ENCODE measurements at regions not wholly inside any gene's neighbourhood (a gene's known extent, or its start where the extent isn't known, plus 50 kb on each side); places are given as distances from the start of the nearest gene placed in this dataset.

DNA sequence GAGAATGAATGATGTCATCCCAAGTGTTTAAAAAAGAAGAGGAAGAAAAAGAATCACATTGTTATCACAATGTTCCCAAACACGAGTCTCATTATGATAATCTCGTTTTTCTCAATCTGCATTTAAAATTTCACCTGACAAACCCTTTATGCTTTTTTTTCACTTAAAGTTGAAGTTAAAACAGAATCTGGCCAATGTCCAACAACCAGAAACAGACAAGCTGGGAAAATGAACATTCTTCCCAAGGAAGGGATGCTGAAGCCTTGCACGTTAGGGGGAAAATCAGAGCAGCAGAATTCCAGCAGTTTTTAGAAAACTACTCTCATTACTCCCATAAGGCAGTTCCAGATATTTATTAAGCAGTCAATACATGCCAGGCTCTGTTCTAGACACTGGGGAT lies 245.3 kb downstream of the TMEM182 start:
- DNase-seq = no peak
- no peak overlapping the region for H3K4me3 ChIP-seq
- H3K4me1 ChIP-seq = no peaks in the 10 kb centered on the region
- H3K9me3 ChIP-seq = no peaks in the 10 kb centered on the region
- H3K27ac ChIP-seq = no peak overlapping the region
- no peaks in the 10 kb centered on the region for H3K36me3 ChIP-seq
- no peaks in the 10 kb centered on the region for H3K27me3 ChIP-seq
- TF ChIP-seq, protein P1, sequence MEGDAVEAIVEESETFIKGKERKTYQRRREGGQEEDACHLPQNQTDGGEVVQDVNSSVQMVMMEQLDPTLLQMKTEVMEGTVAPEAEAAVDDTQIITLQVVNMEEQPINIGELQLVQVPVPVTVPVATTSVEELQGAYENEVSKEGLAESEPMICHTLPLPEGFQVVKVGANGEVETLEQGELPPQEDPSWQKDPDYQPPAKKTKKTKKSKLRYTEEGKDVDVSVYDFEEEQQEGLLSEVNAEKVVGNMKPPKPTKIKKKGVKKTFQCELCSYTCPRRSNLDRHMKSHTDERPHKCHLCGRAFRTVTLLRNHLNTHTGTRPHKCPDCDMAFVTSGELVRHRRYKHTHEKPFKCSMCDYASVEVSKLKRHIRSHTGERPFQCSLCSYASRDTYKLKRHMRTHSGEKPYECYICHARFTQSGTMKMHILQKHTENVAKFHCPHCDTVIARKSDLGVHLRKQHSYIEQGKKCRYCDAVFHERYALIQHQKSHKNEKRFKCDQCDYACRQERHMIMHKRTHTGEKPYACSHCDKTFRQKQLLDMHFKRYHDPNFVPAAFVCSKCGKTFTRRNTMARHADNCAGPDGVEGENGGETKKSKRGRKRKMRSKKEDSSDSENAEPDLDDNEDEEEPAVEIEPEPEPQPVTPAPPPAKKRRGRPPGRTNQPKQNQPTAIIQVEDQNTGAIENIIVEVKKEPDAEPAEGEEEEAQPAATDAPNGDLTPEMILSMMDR (IDR thresholded peaks at IDR 0.05) = no peak
- TF ChIP-seq POLR2A (IDR thresholded peaks at IDR 0.05) = no peak

DNA sequence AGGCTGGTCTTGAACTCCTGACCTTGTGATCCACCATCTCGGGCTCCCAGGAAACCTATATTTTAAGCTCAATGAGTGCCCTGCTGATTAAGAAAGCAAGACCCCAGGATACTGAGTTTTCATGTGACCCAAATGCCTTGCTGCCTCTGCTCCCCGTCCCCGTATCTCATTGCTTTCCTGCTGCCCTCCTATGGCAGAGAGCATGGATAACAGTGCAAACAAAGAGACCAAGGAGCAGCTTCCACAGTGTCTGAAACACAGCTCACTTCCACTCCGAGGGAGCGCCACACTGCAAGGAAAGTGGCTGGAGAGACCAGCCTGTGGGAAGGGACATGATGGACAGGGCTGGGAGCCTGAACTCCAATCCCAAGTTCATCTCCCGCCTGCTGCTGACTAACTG lies 246.8 kb downstream of the TMEM182 start:
- DNase-seq = no peak
- H3K9me3 ChIP-seq = no peaks in the 10 kb centered on the region
- no peak overlapping the region for H3K27ac ChIP-seq
- H3K4me3 ChIP-seq = no peak overlapping the region
- TF ChIP-seq, protein P1 (IDR thresholded peaks at IDR 0.05) = no peak
- H3K27me3 ChIP-seq = no peaks in the 10 kb centered on the region
- no peaks in the 10 kb centered on the region for H3K36me3 ChIP-seq
- H3K4me1 ChIP-seq = no peaks in the 10 kb centered on the region

DNA sequence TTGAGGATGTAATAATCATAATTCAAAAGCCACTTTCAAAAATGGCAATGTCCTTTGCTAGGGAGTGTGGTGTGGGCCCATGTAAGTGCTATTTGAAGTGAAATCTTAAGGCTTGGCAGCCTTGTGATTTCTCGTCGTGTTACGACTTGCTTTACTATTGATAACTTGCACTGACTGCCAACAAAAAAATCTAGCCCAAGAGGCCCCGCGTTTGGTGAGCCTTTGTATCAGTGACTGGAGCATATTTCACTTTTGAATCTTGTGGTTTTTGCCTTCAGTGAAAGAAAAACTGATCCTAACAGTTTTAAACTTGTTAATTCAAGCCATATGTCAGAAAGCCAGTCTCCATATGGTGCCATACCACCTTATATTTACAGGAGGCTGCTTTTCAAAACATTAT lies 248.0 kb downstream of the TMEM182 start:
- TF ChIP-seq POLR2A (IDR thresholded peaks at IDR 0.05) = no peak
- TF ChIP-seq, protein P1 (IDR thresholded peaks at IDR 0.05) = no peak
- H3K27me3 ChIP-seq = no peaks in the 10 kb centered on the region
- H3K4me3 ChIP-seq = no peak overlapping the region
- no peak for DNase-seq
- no peaks in the 10 kb centered on the region for H3K9me3 ChIP-seq
- no peak overlapping the region for H3K27ac ChIP-seq
- no peaks in the 10 kb centered on the region for H3K36me3 ChIP-seq
- no peaks in the 10 kb centered on the region for H3K4me1 ChIP-seq

DNA sequence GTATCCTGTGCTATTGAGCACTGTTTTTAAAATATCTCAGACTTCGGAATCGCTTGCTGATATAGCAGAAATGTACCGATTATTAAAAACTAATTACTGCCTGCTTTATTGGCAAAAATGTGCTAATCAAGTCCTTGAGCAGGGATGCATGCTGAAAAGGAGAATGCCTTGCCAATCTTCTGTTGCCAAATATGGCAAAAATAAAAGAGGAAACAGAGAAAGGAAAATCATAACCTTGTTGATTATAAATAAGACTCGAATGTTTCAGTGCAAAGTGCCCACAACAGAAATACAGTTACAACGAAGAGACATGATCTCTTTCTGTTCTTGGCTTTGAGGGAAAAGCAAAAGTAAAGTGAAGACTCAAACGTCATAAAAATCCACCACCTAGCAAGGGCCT lies 248.5 kb downstream of the TMEM182 start:
- Histone ChIP-seq H3K27ac (no peak overlapping the region), H3K27me3 (no peaks in the 10 kb centered on the region), H3K4me1 (no peaks in the 10 kb centered on the region), H3K4me3 (no peak overlapping the region), H3K36me3 (no peaks in the 10 kb centered on the region), H3K9me3 (no peaks in the 10 kb centered on the region)
- no peak for DNase-seq
- TF ChIP-seq POLR2A (IDR thresholded peaks at IDR 0.05) = no peak
- TF ChIP-seq, protein P1 (IDR thresholded peaks at IDR 0.05) = no peak

DNA sequence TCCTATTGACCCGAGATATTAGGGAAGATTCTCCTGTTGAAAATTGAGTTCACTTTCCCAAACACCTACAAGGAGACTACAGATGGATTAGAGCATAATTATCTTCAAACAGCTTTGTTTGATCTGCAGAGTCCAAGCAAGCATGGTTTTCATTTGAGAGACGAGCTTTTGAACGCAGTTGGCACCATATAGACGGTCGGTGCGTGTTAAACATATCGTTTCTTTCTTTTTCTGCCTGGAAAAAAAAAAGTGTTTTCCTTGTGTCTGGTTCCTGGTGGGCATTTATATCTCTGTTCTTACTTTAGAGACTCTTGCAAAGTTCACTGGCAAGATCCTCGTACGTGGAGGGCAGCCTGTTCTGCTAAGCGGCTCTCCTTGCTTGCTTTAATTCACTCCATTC lies 248.9 kb downstream of the TMEM182 start:
- Histone ChIP-seq H3K4me1 (no peaks in the 10 kb centered on the region), H3K36me3 (no peaks in the 10 kb centered on the region), H3K27ac (no peak overlapping the region), H3K27me3 (no peaks in the 10 kb centered on the region), H3K4me3 (no peak overlapping the region), H3K9me3 (no peaks in the 10 kb centered on the region)
- no peak for TF ChIP-seq POLR2A (IDR thresholded peaks at IDR 0.05)
- TF ChIP-seq, protein P1 (IDR thresholded peaks at IDR 0.05) = no peak
- no peak for DNase-seq

DNA sequence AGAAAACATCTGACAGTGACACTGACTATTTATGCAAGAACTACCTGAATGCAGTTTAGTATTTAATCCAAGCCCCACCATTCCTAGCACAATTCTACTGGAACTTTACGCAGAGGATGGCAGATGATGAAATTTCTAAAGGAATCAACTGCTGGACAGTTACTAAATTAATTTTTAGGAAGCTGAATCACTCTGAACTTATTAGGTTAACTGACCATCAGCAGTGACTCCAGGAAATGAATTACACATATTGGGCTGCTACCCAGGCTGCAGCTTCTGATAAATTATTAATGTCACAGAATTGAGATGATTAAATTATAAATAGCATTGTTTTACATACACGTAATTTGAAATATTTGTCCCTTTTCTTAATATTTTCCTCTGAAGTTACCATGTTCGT lies 250.8 kb downstream of the TMEM182 start:
- no peaks in the 10 kb centered on the region for H3K36me3 ChIP-seq
- no peaks in the 10 kb centered on the region for H3K27me3 ChIP-seq
- no peak overlapping the region for H3K4me3 ChIP-seq
- no peaks in the 10 kb centered on the region for H3K9me3 ChIP-seq
- H3K4me1 ChIP-seq = no peaks in the 10 kb centered on the region
- no peak for TF ChIP-seq POLR2A (IDR thresholded peaks at IDR 0.05)
- TF ChIP-seq, protein P1 (IDR thresholded peaks at IDR 0.05) = no peak
- no peak overlapping the region for H3K27ac ChIP-seq
- DNase-seq = no peak
